GM12878 (cell line): ENCODE measurements at regions not wholly inside any gene's neighbourhood (a gene's known extent, or its start where the extent isn't known, plus 50 kb on each side); places are given as distances from the start of the nearest gene placed in this dataset.

Experiments
- ATAC-seq: fragments of 200-7000 bp; cut with Tn5 transposase; 3 replicates; pipeline ENCODE4 v1.9.1; 2020; ENCODE audit warnings: mild to moderate bottlenecking, moderate library complexity
- BruUV-seq: library from RNA; stranded (reverse); fragments of 400-500 nt; replicated peaks from 2 replicates; lab custom pipeline; 2021; lab: Mats Ljungman, UMichigan
- CTCF ChIA-PET: fragments of 300-600 bp; sonication (Branson Sonifier 250); formaldehyde crosslinking; extraction: SDS; loops from one replicate; lab custom pipeline; 2021; ENCODE audit warnings: inconsistent platforms; lab: Yijun Ruan, JAX
- POLR2A ChIA-PET: fragments of 350-600 bp; formaldehyde crosslinking; extraction: SDS; loops from one replicate; lab custom pipeline; 2021; ENCODE audit warnings: inconsistent platforms; lab: Charles Lee
- RAD21 ChIA-PET: fragments of 300-600 bp; sonication (Branson Sonifier 250); formaldehyde crosslinking; loops from one replicate; lab custom pipeline; 2023; ENCODE audit warnings: antibody characterized with exemption; ENCODE audit not compliant: unreplicated experiment; lab: Charles Lee
- SMC1A ChIA-PET: fragments of 300-600 bp; sonication (Branson Sonifier 250); formaldehyde crosslinking; loops from one replicate; lab custom pipeline; 2023; ENCODE audit not compliant: unreplicated experiment, uncharacterized antibody; lab: Charles Lee
- DNase-seq: peaks from one replicate; pipeline ENCODE4 v3.0.0-alpha.2; 2011; ENCODE audit warnings: low read depth, low spot score
- FAIRE-seq: peaks from 3 replicates; lab custom pipeline; 2011; peaks lifted over from hg19 to GRCh38; lab: Jason Lieb, UNC
- H2AFZ ChIP-seq: 2 replicates; pipeline ENCODE4 v1.6.0; 2011; ENCODE audit warnings: low read depth, low read length, control low read depth; ENCODE audit not compliant: control insufficient read depth
- H3K27ac ChIP-seq: 2 replicates; pipeline ENCODE4 v1.5.1; 2011; ENCODE audit warnings: control low read depth; ENCODE audit not compliant: control insufficient read depth, insufficient read depth
- H3K27me3 ChIP-seq, 2 experiments: replicated peaks in 1 of 2; 2 replicates each; pipeline versions ENCODE4 v1.6.0 to v1.6.1; 2011; ENCODE audit warnings: low read length in 1 of 2; ENCODE audit not compliant: control insufficient read depth in 2 of 2, insufficient read depth in 2 of 2
- H3K36me3 ChIP-seq, 2 experiments: 2 replicates each; pipeline ENCODE4 v1.5.1; 2011; ENCODE audit warnings: low read length in 1 of 2; ENCODE audit not compliant: control insufficient read depth in 2 of 2, insufficient read depth in 2 of 2
- H3K4me1 ChIP-seq: 2 replicates; pipeline ENCODE4 v1.6.1; 2011; ENCODE audit warnings: mild to moderate bottlenecking, low read length, moderate library complexity, mixed read lengths; ENCODE audit not compliant: control insufficient read depth, insufficient read depth
- H3K4me2 ChIP-seq: 2 replicates; pipeline ENCODE4 v1.6.0; 2011; ENCODE audit warnings: control low read depth; ENCODE audit not compliant: control insufficient read depth, insufficient read depth
- H3K4me3 ChIP-seq: fragments of 200-600 bp; sonication (generic); 2 replicates; pipeline ENCODE4 v1.5.1; 2016
- H3K79me2 ChIP-seq: 2 replicates; pipeline ENCODE4 v1.6.0; 2011; ENCODE audit warnings: low read length; ENCODE audit not compliant: control insufficient read depth, insufficient read depth
- H3K9ac ChIP-seq: 2 replicates; pipeline ENCODE4 v1.8.0; 2011; ENCODE audit warnings: low read length, control low read depth, mixed read lengths; ENCODE audit not compliant: control insufficient read depth, insufficient read depth
- H3K9me3 ChIP-seq: replicated peaks from 3 replicates; pipeline ENCODE4 v1.5.1; 2011; ENCODE audit warnings: mild to moderate bottlenecking, low read length; ENCODE audit not compliant: control insufficient read depth, insufficient read depth
- H4K20me1 ChIP-seq: 2 replicates; pipeline ENCODE4 v1.6.0; 2011; ENCODE audit not compliant: control insufficient read depth, insufficient read depth
- BCL11A ChIP-seq: IDR thresholded peaks from 2 replicates; pipeline ENCODE4 v1.6.1; 2011; ENCODE audit warnings: low read depth, low read length
- CREM ChIP-seq: IDR thresholded peaks from 2 replicates; pipeline ENCODE4 v1.6.1; 2014; ENCODE audit warnings: antibody characterized with exemption, low read depth
- EP300 ChIP-seq, 2 experiments: fragments of 150-350 bp in 1 of 2; IDR thresholded peaks; 2 replicates each; pipeline ENCODE4 v1.6.1; 2011 to 2012; ENCODE audit warnings: low read depth in 2 of 2, low read length in 2 of 2, borderline replicate concordance in 1 of 2, improper control_type of control experiment in 1 of 2, inconsistent platforms in 1 of 2; ENCODE audit not compliant: control insufficient read depth in 1 of 2
- NR2C1 ChIP-seq: fragments of 450-650 bp; IDR thresholded peaks from 2 replicates; pipeline ENCODE4 v1.6.1; 2017; ENCODE audit warnings: antibody characterized with exemption, mild to moderate bottlenecking, moderate library complexity
- NR2F1 ChIP-seq: fragments of 450-650 bp; conservative IDR thresholded peaks from 2 replicates; pipeline ENCODE4 v1.6.1; 2017; ENCODE audit warnings: mild to moderate bottlenecking
- POU2F2 ChIP-seq: IDR thresholded peaks from 3 replicates; pipeline ENCODE4 v1.6.1; 2011; ENCODE audit warnings: low read depth, mild to moderate bottlenecking, low read length, borderline replicate concordance
- RB1 ChIP-seq: fragments of 450-650 bp; formaldehyde crosslinking; IDR thresholded peaks from 2 replicates; pipeline ENCODE4 v1.6.1; 2017; ENCODE audit warnings: mild to moderate bottlenecking, borderline replicate concordance
- STAT3 ChIP-seq: IDR thresholded peaks from 2 replicates; pipeline ENCODE4 v1.6.1; 2011; ENCODE audit warnings: low read depth, low read length, improper control_type of control experiment
- TCF12 ChIP-seq: IDR thresholded peaks from 2 replicates; pipeline ENCODE4 v1.6.1; 2011; ENCODE audit warnings: low read depth, mild to moderate bottlenecking, low read length
- TCF7 ChIP-seq: IDR thresholded peaks from 2 replicates; pipeline ENCODE4 v1.6.1; 2014; ENCODE audit warnings: antibody characterized with exemption, borderline replicate concordance
- ZBED1 ChIP-seq: IDR thresholded peaks from 2 replicates; pipeline ENCODE4 v1.6.1; 2016; ENCODE audit warnings: borderline replicate concordance
- WGBS: methylation state at CpG from one replicate; pipeline ENCODE4 v1.1.6; 2016; ENCODE audit warnings: low lambda C conversion rate; ENCODE audit not compliant: insufficient replicate concordance, insufficient coverage; ENCODE audit errors: missing lambda C conversion rate; 5-methylcytosine and 5-hydroxymethylcytosine counted together
- in situ Hi-C: fragments of 300-500 bp; cut with MboI; formaldehyde crosslinking; loops from 9 replicates; pipeline ENCODE4 v1.14.3; 2018; ENCODE audit warnings: mixed read lengths
- intact Hi-C: fragments of 100-400 bp; cut with micrococcal nuclease; formaldehyde crosslinking; loops from one replicate; pipeline ENCODE4 v1.14.2; 2022; ENCODE audit not compliant: unreplicated experiment
- TF ChIP-seq, protein P1 (sequence below), 3 experiments: IDR thresholded peaks in 2 of 3; conservative IDR thresholded peaks in 1 of 3; 2 replicates each; pipeline ENCODE4 v1.5.1; 2011; ENCODE audit warnings: low read depth in 3 of 3, low read length in 3 of 3, mild to moderate bottlenecking in 3 of 3, control low read depth in 2 of 3, moderate library complexity in 2 of 3, inconsistent platforms in 1 of 3, mixed read lengths in 1 of 3; ENCODE audit not compliant: control insufficient read depth in 2 of 3, insufficient read depth in 1 of 3; ENCODE audit errors: extremely low read depth in 1 of 3
- TF ChIP-seq, protein P2 (sequence below): fragments of 450-650 bp; IDR thresholded peaks from 2 replicates; pipeline ENCODE4 v1.6.1; 2017; ENCODE audit warnings: mild to moderate bottlenecking, low read depth, inconsistent platforms; ENCODE audit not compliant: poor library complexity, severe bottlenecking
- TF ChIP-seq, protein P3 (sequence below): IDR thresholded peaks from 2 replicates; pipeline ENCODE4 v1.6.1; 2011; ENCODE audit warnings: mild to moderate bottlenecking, low read depth, low read length, moderate library complexity; ENCODE audit not compliant: insufficient replicate concordance
- TF ChIP-seq, protein P4 (sequence below): IDR thresholded peaks from 2 replicates; pipeline ENCODE4 v1.6.1; 2012; ENCODE audit warnings: low read depth, low read length, improper control_type of control experiment

DNA sequence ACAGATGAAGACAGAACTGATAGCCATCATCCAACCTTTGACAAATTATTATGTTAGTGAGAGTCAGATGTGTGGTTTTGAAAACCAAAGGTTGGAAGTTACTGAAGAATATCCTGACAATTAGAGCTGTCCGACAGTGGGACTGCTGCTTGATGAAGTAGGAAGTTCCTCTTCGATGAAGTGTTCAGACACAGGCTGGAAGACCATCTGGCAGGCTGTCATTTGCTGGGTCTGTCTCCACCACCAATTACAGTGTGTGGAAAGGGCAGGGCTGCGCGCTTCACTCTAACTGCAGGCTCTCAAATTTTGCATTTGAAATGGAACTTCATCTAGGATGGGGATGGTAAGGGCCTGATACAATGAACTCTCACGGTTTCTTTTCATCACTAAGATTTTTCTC is 313.8 kb downstream of the PIK3C3 start (continued):
- TF ChIP-seq POU2F2 (no peak), BCL11A (no peak), TCF12 (no peak)
- TF ChIP-seq, protein P1, sequence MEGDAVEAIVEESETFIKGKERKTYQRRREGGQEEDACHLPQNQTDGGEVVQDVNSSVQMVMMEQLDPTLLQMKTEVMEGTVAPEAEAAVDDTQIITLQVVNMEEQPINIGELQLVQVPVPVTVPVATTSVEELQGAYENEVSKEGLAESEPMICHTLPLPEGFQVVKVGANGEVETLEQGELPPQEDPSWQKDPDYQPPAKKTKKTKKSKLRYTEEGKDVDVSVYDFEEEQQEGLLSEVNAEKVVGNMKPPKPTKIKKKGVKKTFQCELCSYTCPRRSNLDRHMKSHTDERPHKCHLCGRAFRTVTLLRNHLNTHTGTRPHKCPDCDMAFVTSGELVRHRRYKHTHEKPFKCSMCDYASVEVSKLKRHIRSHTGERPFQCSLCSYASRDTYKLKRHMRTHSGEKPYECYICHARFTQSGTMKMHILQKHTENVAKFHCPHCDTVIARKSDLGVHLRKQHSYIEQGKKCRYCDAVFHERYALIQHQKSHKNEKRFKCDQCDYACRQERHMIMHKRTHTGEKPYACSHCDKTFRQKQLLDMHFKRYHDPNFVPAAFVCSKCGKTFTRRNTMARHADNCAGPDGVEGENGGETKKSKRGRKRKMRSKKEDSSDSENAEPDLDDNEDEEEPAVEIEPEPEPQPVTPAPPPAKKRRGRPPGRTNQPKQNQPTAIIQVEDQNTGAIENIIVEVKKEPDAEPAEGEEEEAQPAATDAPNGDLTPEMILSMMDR (IDR thresholded peaks at IDR 0.05 in 2 of 3, conservative IDR thresholded peaks at IDR 0.05 in 1 of 3; ENCODE audit: control insufficient read depth in 2 of 3, extremely low read depth in 1 of 3, insufficient read depth in 1 of 3, low read depth in 3 of 3, low read length in 3 of 3): no peak

DNA sequence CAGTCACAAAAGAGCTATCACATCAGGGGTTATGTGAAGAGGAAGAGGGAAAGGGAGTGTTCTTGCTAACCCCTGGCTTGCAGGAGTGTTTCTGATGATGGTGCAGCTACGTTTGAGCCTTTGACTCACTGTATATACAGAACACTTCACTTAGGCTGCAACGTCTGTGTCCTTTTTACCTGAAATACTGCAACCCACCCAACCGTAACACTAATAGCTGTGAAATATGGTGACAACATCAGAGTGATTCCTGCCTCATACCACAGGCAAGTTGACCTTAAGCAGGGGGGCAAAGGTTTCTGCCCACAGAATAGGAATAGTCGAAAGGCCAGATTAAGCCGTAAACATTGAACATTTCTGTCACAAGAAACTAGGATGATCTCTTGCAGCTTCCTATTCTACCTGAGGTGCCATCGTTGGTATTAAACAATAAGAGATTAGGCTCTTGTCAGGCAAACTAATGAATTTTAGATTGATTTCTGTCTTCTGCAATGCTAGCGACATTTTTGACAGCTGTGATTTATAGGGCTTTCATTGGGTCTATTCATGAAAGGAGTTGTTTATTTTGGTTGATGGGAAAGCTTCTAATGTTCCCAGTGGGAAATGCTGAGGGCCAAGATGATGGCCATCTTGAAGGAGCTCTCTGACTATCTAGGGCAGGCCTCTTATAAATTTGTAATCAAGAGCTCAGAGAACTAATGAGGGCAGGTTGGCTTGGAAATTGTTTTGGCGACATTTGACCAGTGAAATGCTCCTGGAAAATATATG is 316.8 kb downstream of the PIK3C3 start:
- no peak for FAIRE-seq
- ChIA-PET POLR2A (interaction anchor here (0.9 to 1.0 kb wide), 2 partner anchors 10 to 157 kb away, joined by 3 read pairs; no protein-coding TSS in a partner anchor), SMC1A (interaction anchor here (0.7 to 9.2 kb wide), 21 partner anchors 9 to 245 kb away, joined by 3 to 191 read pairs (median 5); no protein-coding TSS in a partner anchor), CTCF (interaction anchor here (1.0 to 10.3 kb wide), 11 partner anchors 10 to 219 kb away, joined by 3 to 204 read pairs (median 5); no protein-coding TSS in a partner anchor), RAD21 (interaction anchor here (0.9 to 7.1 kb wide), 9 partner anchors 11 to 218 kb away, joined by 3 to 115 read pairs (median 4); no protein-coding TSS in a partner anchor)
- no peaks in the 10 kb centered on the region for H4K20me1 ChIP-seq
- no peaks in the 10 kb centered on the region for H3K9me3 ChIP-seq
- no TSS peak for BruUV-seq
- H3K27me3 ChIP-seq: no peaks in the 10 kb centered on the region
- H2AFZ ChIP-seq: no peak overlapping the region
- in situ Hi-C loops (no loop called here), intact Hi-C loops (loop anchor here (5.0 kb wide), 1 partner anchor 220 kb away; no protein-coding TSS in a partner anchor)
- WGBS: 32% methylated on average over 8 of the region's 8 CpGs
- H3K27ac ChIP-seq: no peak overlapping the region
- no peak overlapping the region for H3K9ac ChIP-seq
- H3K4me2 ChIP-seq: no peak overlapping the region
- DNase-seq: no peak
- no peaks in the 10 kb centered on the region for H3K79me2 ChIP-seq
- no peak for ATAC-seq
- H3K4me1 ChIP-seq: no peaks in the 10 kb centered on the region
- H3K36me3 ChIP-seq: no peaks in the 10 kb centered on the region
- H3K4me3 ChIP-seq: no peak overlapping the region
- no peak for TF ChIP-seq NR2F1
- no peak for TF ChIP-seq NR2C1
- TF ChIP-seq CREM: no peak
- TF ChIP-seq TCF7: no peak
- no peak for TF ChIP-seq RB1
- TF ChIP-seq, protein P2, sequence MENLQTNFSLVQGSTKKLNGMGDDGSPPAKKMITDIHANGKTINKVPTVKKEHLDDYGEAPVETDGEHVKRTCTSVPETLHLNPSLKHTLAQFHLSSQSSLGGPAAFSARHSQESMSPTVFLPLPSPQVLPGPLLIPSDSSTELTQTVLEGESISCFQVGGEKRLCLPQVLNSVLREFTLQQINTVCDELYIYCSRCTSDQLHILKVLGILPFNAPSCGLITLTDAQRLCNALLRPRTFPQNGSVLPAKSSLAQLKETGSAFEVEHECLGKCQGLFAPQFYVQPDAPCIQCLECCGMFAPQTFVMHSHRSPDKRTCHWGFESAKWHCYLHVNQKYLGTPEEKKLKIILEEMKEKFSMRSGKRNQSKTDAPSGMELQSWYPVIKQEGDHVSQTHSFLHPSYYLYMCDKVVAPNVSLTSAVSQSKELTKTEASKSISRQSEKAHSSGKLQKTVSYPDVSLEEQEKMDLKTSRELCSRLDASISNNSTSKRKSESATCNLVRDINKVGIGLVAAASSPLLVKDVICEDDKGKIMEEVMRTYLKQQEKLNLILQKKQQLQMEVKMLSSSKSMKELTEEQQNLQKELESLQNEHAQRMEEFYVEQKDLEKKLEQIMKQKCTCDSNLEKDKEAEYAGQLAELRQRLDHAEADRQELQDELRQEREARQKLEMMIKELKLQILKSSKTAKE: no peak
- no peak for TF ChIP-seq EP300 (IDR thresholded peaks at IDR 0.05; ENCODE audit: borderline replicate concordance in 1 of 2, control insufficient read depth in 1 of 2, low read depth in 2 of 2, low read length in 2 of 2)
- TF ChIP-seq, protein P3, sequence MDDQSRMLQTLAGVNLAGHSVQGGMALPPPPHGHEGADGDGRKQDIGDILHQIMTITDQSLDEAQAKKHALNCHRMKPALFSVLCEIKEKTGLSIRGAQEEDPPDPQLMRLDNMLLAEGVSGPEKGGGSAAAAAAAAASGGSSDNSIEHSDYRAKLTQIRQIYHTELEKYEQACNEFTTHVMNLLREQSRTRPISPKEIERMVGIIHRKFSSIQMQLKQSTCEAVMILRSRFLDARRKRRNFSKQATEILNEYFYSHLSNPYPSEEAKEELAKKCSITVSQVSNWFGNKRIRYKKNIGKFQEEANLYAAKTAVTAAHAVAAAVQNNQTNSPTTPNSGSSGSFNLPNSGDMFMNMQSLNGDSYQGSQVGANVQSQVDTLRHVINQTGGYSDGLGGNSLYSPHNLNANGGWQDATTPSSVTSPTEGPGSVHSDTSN: no peak
- no peak for TF ChIP-seq ZBED1
- no peak for TF ChIP-seq STAT3
- TF ChIP-seq, protein P4, sequence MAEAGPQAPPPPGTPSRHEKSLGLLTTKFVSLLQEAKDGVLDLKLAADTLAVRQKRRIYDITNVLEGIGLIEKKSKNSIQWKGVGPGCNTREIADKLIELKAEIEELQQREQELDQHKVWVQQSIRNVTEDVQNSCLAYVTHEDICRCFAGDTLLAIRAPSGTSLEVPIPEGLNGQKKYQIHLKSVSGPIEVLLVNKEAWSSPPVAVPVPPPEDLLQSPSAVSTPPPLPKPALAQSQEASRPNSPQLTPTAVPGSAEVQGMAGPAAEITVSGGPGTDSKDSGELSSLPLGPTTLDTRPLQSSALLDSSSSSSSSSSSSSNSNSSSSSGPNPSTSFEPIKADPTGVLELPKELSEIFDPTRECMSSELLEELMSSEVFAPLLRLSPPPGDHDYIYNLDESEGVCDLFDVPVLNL: no peak
